Panc1 (cell line): ENCODE measurements at regions not wholly inside any gene's neighbourhood (a gene's known extent, or its start where the extent isn't known, plus 50 kb on each side); places are given as distances from the start of the nearest gene placed in this dataset.

Source experiments
- ATAC-seq: fragments of 200-7000 bp; cut with Tn5 transposase; 2 replicates; pipeline ENCODE4 v1.9.1; 2020; ENCODE audit warnings: mild to moderate bottlenecking, moderate library complexity
- BruUV-seq: library from RNA; stranded (reverse); fragments of 400-500 nt; replicated peaks from 2 replicates; lab custom pipeline; 2021; lab: Mats Ljungman, UMichigan
- CTCF ChIA-PET: fragments of 300-600 bp; sonication (Branson Sonifier 250); formaldehyde crosslinking; loops from one replicate; lab custom pipeline; 2022; ENCODE audit warnings: antibody characterized with exemption; lab: Charles Lee
- POLR2A ChIA-PET: fragments of 300-600 bp; sonication (Branson Sonifier 250); formaldehyde crosslinking; loops from one replicate; lab custom pipeline; 2022; ENCODE audit warnings: antibody characterized with exemption; lab: Charles Lee
- DNase-seq: peaks from one replicate; pipeline ENCODE4 v3.0.0-alpha.2; 2010; ENCODE audit warnings: low read depth, low spot score
- H3K27ac ChIP-seq: 2 replicates; pipeline ENCODE4 v1.5.1; 2011; ENCODE audit warnings: mild to moderate bottlenecking, low read length, inconsistent platforms
- H3K27me3 ChIP-seq: fragments of 200-500 bp; sonication (Bioruptor generic); 2 replicates; pipeline ENCODE4 v1.6.0; 2014; ENCODE audit warnings: low read length, inconsistent platforms; ENCODE audit not compliant: control insufficient read depth, insufficient read depth
- H3K36me3 ChIP-seq: fragments of 200-500 bp; sonication (Bioruptor generic); 2 replicates; pipeline ENCODE4 v1.5.1; 2014; ENCODE audit warnings: inconsistent platforms, mild to moderate bottlenecking, low read length, moderate library complexity; ENCODE audit not compliant: control insufficient read depth, insufficient read depth
- H3K4me1 ChIP-seq: 2 replicates; pipeline ENCODE4 v1.5.1; 2011; ENCODE audit warnings: inconsistent platforms, mild to moderate bottlenecking, low read length, moderate library complexity; ENCODE audit not compliant: control insufficient read depth, insufficient read depth
- H3K4me3 ChIP-seq, 2 experiments: 2 replicates each; pipeline ENCODE4 v1.5.1; 2011 to 2012; ENCODE audit warnings: low read depth in 2 of 2, low read length in 2 of 2, mild to moderate bottlenecking in 2 of 2, inconsistent platforms in 1 of 2, moderate library complexity in 1 of 2
- H3K9me3 ChIP-seq: fragments of 200-500 bp; sonication (Bioruptor generic); 2 replicates; pipeline ENCODE4 v1.5.1; 2014; ENCODE audit warnings: low read depth, mild to moderate bottlenecking, inconsistent platforms, low read length, moderate library complexity; ENCODE audit not compliant: control insufficient read depth, insufficient read depth
- CTCF ChIP-seq: fragments of 450-650 bp; IDR thresholded peaks from 2 replicates; pipeline ENCODE4 v1.5.1; 2017; ENCODE audit warnings: mild to moderate bottlenecking
- POLR2AphosphoS5 ChIP-seq: IDR thresholded peaks from 2 replicates; pipeline ENCODE4 v1.6.1; 2012; ENCODE audit warnings: mild to moderate bottlenecking, low read depth, low read length, moderate library complexity
- REST ChIP-seq, 2 experiments: IDR thresholded peaks; 2 replicates each; pipeline ENCODE4 v1.6.1; 2011 to 2012; ENCODE audit warnings: low read depth in 2 of 2, control low read depth in 1 of 2, low read length in 1 of 2, mild to moderate bottlenecking in 1 of 2, moderate library complexity in 1 of 2; ENCODE audit not compliant: insufficient read depth in 1 of 2
- SIN3A ChIP-seq: IDR thresholded peaks from 2 replicates; pipeline ENCODE4 v1.6.1; 2012; ENCODE audit warnings: low read depth, mild to moderate bottlenecking, low read length, moderate library complexity, borderline replicate concordance; ENCODE audit not compliant: insufficient read depth
- TCF7L2 ChIP-seq: IDR thresholded peaks from 2 replicates; pipeline ENCODE4 v1.6.1; 2011; ENCODE audit warnings: mild to moderate bottlenecking, low read depth, low read length, inconsistent platforms
- in situ Hi-C: cut with HindIII; loops from 2 replicates; pipeline ENCODE4 v1.10.0; 2016; ENCODE audit warnings: low sequenced_read_pairs, low pct_unique_long_range_greater_than_20kb
- intact Hi-C: fragments of 100-400 bp; cut with micrococcal nuclease; formaldehyde crosslinking; loops from one replicate; pipeline ENCODE4 v1.10.0; 2022; ENCODE audit not compliant: unreplicated experiment

- BruUV-seq: no TSS peak
- ATAC-seq (no peak), DNase-seq (no peak)
- CTCF ChIA-PET: no interaction called here
- Histone ChIP-seq H3K9me3 (no peaks in the 10 kb centered on the region), H3K4me1 (no peaks in the 10 kb centered on the region), H3K36me3 (no peaks in the 10 kb centered on the region), H3K27me3 (no peaks in the 10 kb centered on the region), H3K27ac (no peak overlapping the region), H3K4me3 (no peak overlapping the region)
- TF ChIP-seq TCF7L2 (no peak), SIN3A (no peak)
- POLR2A ChIA-PET: no interaction called here
- intact Hi-C loops (no loop called here), in situ Hi-C loops (no loop called here)
Measured at GRCh38 chr3:26964313-26964712, 341.7 kb downstream of the LRRC3B start.

DNA sequence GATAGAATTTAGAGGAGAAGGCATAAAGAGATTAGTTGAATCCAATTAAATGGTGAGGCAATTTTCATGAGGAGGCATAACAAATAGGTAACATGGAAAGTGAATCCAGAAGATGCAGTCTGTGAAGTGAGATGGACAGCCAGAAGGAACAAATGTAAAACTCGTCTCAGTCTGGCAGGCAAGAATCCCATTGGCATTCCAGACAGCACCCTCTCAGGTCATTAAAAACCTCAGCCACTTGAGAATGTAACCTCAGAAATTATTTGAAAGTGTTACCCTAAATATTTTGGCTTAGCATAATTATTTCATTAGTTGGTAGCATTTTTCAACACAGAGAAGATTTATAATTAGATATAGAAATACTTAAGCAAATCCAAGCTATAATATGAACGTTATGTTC is 342.3 kb downstream of the LRRC3B start:
- TF ChIP-seq TCF7L2 (no peak), SIN3A (no peak), POLR2AphosphoS5 (no peak), CTCF (no peak), REST (IDR thresholded peaks at IDR 0.05; ENCODE audit: insufficient read depth in 1 of 2, low read depth in 2 of 2, low read length in 1 of 2) (no peak)
- no peak overlapping the region for H3K4me3 ChIP-seq
- ATAC-seq (no peak), DNase-seq (no peak)
- ChIA-PET POLR2A (no interaction called here), CTCF (no interaction called here)
- BruUV-seq: no TSS peak
- H3K27ac ChIP-seq: no peak overlapping the region
- H3K4me1 ChIP-seq: no peaks in the 10 kb centered on the region
- in situ Hi-C loops: no loop called here
- intact Hi-C loops: no loop called here
- H3K36me3 ChIP-seq: no peaks in the 10 kb centered on the region
- H3K9me3 ChIP-seq: no peaks in the 10 kb centered on the region
- H3K27me3 ChIP-seq: no peaks in the 10 kb centered on the region

DNA sequence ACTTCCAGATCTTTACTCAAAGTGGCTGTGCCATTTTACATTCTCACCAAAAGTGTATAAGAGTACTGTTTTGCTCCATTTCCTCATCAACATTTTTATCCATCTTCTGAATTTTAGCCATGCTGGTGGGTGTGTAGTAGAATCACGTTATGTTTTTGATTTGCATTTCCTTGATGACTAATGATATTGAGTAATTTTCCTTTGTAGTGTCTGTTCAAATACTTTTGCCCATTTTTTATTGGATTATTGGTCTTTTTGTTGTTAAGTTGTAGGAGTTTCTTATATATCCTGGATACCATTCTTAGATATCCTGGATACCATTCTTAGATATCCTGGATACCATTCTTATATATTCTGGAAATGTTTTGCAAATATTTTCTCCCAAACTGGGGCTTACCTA is 344.9 kb downstream of the LRRC3B start:
- ATAC-seq: no peak
- no peaks in the 10 kb centered on the region for H3K36me3 ChIP-seq
- intact Hi-C loops (no loop called here), in situ Hi-C loops (no loop called here)
- no peak overlapping the region for H3K27ac ChIP-seq
- H3K27me3 ChIP-seq: no peaks in the 10 kb centered on the region
- TF ChIP-seq CTCF (no peak), TCF7L2 (no peak), REST (IDR thresholded peaks at IDR 0.05; ENCODE audit: insufficient read depth in 1 of 2, low read depth in 2 of 2, low read length in 1 of 2) (no peak), POLR2AphosphoS5 (no peak), SIN3A (no peak)
- H3K4me3 ChIP-seq: no peak overlapping the region
- H3K4me1 ChIP-seq: no peaks in the 10 kb centered on the region
- BruUV-seq: no TSS peak
- ChIA-PET CTCF (no interaction called here), POLR2A (no interaction called here)
- no peaks in the 10 kb centered on the region for H3K9me3 ChIP-seq
- DNase-seq: no peak
